ENCODE measurements at regions not wholly inside any gene's neighbourhood (a gene's known extent, or its start where the extent isn't known, plus 50 kb on each side); places are given as distances from the start of the nearest gene placed in this dataset.

DNA sequence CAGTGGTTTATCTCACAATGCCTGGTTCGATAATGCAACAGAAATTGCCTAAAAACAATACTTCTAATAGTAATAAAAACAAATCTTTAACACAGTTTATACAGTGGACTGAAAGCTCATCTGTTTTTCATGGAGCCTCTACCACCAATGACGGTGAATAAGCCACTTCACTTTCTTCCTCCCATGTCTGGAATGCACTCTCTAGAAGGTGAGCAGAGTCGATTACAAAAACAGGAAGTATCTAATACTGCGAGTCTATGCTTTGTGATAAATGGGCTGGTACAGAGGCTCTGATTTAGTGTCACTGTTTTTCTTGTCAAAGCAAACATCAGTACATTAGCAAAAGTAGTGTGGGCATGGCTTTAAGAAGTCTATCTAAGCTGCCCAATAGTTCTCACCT, 1348.6 kb upstream of the SLC10A2 start:
- TF ChIP-seq CTCF (conservative IDR thresholded peaks at IDR 0.05; ENCODE audit: low read length) (no peak), EZH2phosphoT487 (IDR thresholded peaks at IDR 0.05; ENCODE audit: borderline replicate concordance, low read depth, low read length) (no peak)

All from OCI-LY7 (cell line).